GM18498 (cell line): ENCODE measurements at regions not wholly inside any gene's neighbourhood (a gene's known extent, or its start where the extent isn't known, plus 50 kb on each side); places are given as distances from the start of the nearest gene placed in this dataset.

Source experiments
- ATAC-seq: cut with Tn5 transposase; IDR thresholded peaks from one replicate; pipeline ENCODE4 v1.9.1; 2021; ENCODE audit warnings: mild to moderate bottlenecking, moderate library complexity; ENCODE audit not compliant: unreplicated experiment

GRCh38 chr4:110770353-110770752 is 147.5 kb upstream of the PITX2 start:
- ATAC-seq = no peak

- ATAC-seq = no peak
Measured at GRCh38 chr4:110778521-110778920, 155.6 kb upstream of the PITX2 start.

- ATAC-seq = no peak
Measured at GRCh38 chr4:110780538-110780937, 157.7 kb upstream of the PITX2 start.

GRCh38 chr4:110781944-110782343 is 159.1 kb upstream of the PITX2 start:
- no peak for ATAC-seq

GRCh38 chr4:110787109-110787508 is 164.2 kb upstream of the PITX2 start:
- ATAC-seq = no peak

GRCh38 chr4:110787707-110788106 is 164.8 kb upstream of the PITX2 start:
- ATAC-seq = no peak

GRCh38 chr4:110788302-110788701 is 165.4 kb upstream of the PITX2 start:
- ATAC-seq = no peak

GRCh38 chr4:110792036-110792435 is 169.2 kb upstream of the PITX2 start:
- ATAC-seq = no peak

- ATAC-seq = no peak
Measured at GRCh38 chr4:110793381-110793801, 170.5 kb upstream of the PITX2 start.

- no peak for ATAC-seq
Measured at GRCh38 chr4:110793890-110794554, 171.1 kb upstream of the PITX2 start.

GRCh38 chr4:110795971-110796370 is 173.1 kb upstream of the PITX2 start:
- ATAC-seq = no peak

- no peak for ATAC-seq
Measured at GRCh38 chr4:110797486-110797885, 174.6 kb upstream of the PITX2 start.

- ATAC-seq = no peak
Measured at GRCh38 chr4:110798687-110799086, 175.8 kb upstream of the PITX2 start.

GRCh38 chr4:110799211-110799610 is 176.3 kb upstream of the PITX2 start:
- no peak for ATAC-seq

- no peak for ATAC-seq
Measured at GRCh38 chr4:110801591-110801990, 178.7 kb upstream of the PITX2 start.

- no peak for ATAC-seq
Measured at GRCh38 chr4:110808351-110808878, 185.5 kb upstream of the PITX2 start.

GRCh38 chr4:110815950-110816349 is 193.1 kb upstream of the PITX2 start:
- no peak for ATAC-seq

- no peak for ATAC-seq
Measured at GRCh38 chr4:110816367-110816766, 193.5 kb upstream of the PITX2 start.

GRCh38 chr4:110821186-110821585 is 198.3 kb upstream of the PITX2 start:
- ATAC-seq = no peak

- no peak for ATAC-seq
Measured at GRCh38 chr4:110823251-110823650, 200.4 kb upstream of the PITX2 start.

- no peak for ATAC-seq
Measured at GRCh38 chr4:110824344-110824743, 201.5 kb upstream of the PITX2 start.

GRCh38 chr4:110826656-110827055 is 203.8 kb upstream of the PITX2 start:
- no peak for ATAC-seq

- ATAC-seq = no peak
Measured at GRCh38 chr4:110830461-110830860, 207.6 kb upstream of the PITX2 start.
